Head of caudate nucleus (tissue), 42 donors: ENCODE measurements at regions not wholly inside any gene's neighbourhood (a gene's known extent, or its start where the extent isn't known, plus 50 kb on each side); places are given as distances from the start of the nearest gene placed in this dataset.
A peak's percentile ranks its signal among the peaks of the same experiment; 100 is the strongest.
"Not testable (repeated sequence)": the region's sequence is repeated elsewhere in the genome, so short reads cannot be mapped to it uniquely, and the experiment has no call there.

Experiments
- DNase-seq, 42 donors: peaks; one replicate each; pipeline versions ENCODE4 v3.0.0 to v3.0.0-alpha.2; 2020 to 2021; ENCODE audit warnings: mixed read lengths in 7 of 42
- intact Hi-C: fragments of 100-400 bp; cut with DNase I; formaldehyde crosslinking; loops from one replicate; pipeline ENCODE4 v1.15.0; 2022

- peak in 15 of 42 donors; percentile 6 to 62 (median 30) for DNase-seq
Observed at GRCh38 chr15:35289024-35289617, 204.0 kb upstream of the NANOGP8 start.

GRCh38 chr15:35288580-35288979 lies 203.5 kb upstream of the NANOGP8 start:
- intact Hi-C loops = no loop called here
- DNase-seq = no peak

More at GRCh38 chr15:35289024-35289617, 204.0 kb upstream of the NANOGP8 start:
- intact Hi-C loops = no loop called here

GRCh38 chr15:35286721-35287120 lies 201.6 kb upstream of the NANOGP8 start:
- DNase-seq = no peak
- intact Hi-C loops = no loop called here

- DNase-seq = no peak
- intact Hi-C loops = no loop called here
Observed at GRCh38 chr15:35282965-35283496, 197.9 kb upstream of the NANOGP8 start.

- DNase-seq = no peak
- intact Hi-C loops = no loop called here
Observed at GRCh38 chr15:35281515-35281914, 196.4 kb upstream of the NANOGP8 start.

- intact Hi-C loops = no loop called here
Observed at GRCh38 chr15:35279811-35280210, 194.7 kb upstream of the NANOGP8 start.

GRCh38 chr15:35271371-35272043 lies 186.4 kb upstream of the NANOGP8 start:
- DNase-seq = no peak
- intact Hi-C loops = no loop called here

More at GRCh38 chr15:35279811-35280210, 194.7 kb upstream of the NANOGP8 start:
- no peak for DNase-seq

GRCh38 chr15:35260941-35261340 lies 175.8 kb upstream of the NANOGP8 start:
- intact Hi-C loops = no loop called here
- no peak for DNase-seq

- DNase-seq, intact Hi-C loops: not testable (repeated sequence)
Observed at GRCh38 chr15:35260274-35260673, 175.2 kb upstream of the NANOGP8 start.

- no peak for DNase-seq
- intact Hi-C loops = no loop called here
Observed at GRCh38 chr15:35256551-35256950, 171.5 kb upstream of the NANOGP8 start.

- intact Hi-C loops = no loop called here
- DNase-seq = no peak
Observed at GRCh38 chr15:35256141-35256540, 171.0 kb upstream of the NANOGP8 start.

- intact Hi-C loops, DNase-seq: not testable (repeated sequence)
Observed at GRCh38 chr15:35254908-35255307, 169.8 kb upstream of the NANOGP8 start.

- no peak for DNase-seq
- intact Hi-C loops = no loop called here
Observed at GRCh38 chr15:35254062-35254461, 169.0 kb upstream of the NANOGP8 start.

GRCh38 chr15:35252351-35252865 lies 167.3 kb upstream of the NANOGP8 start:
- intact Hi-C loops = no loop called here
- peak in 8 of 42 donors; percentile 1 to 38 (median 12) for DNase-seq

- DNase-seq = no peak
- intact Hi-C loops = no loop called here
Observed at GRCh38 chr15:35247150-35247549, 162.1 kb upstream of the NANOGP8 start.

- DNase-seq = no peak
- intact Hi-C loops = no loop called here
Observed at GRCh38 chr15:35246451-35246850, 161.4 kb upstream of the NANOGP8 start.

- DNase-seq, intact Hi-C loops: not testable (repeated sequence)
Observed at GRCh38 chr15:35245681-35246080, 160.6 kb upstream of the NANOGP8 start.

- DNase-seq = no peak
Observed at GRCh38 chr15:35244227-35244626, 159.1 kb upstream of the NANOGP8 start.

GRCh38 chr15:35243758-35244157 lies 158.7 kb upstream of the NANOGP8 start:
- no peak for DNase-seq
- intact Hi-C loops = no loop called here

More at GRCh38 chr15:35244227-35244626, 159.1 kb upstream of the NANOGP8 start:
- intact Hi-C loops = no loop called here

- intact Hi-C loops, DNase-seq: not testable (repeated sequence)
Observed at GRCh38 chr15:35239693-35240092, 154.6 kb upstream of the NANOGP8 start.
